ENCODE measurements at regions not wholly inside any gene's neighbourhood (a gene's known extent, or its start where the extent isn't known, plus 50 kb on each side); places are given as distances from the start of the nearest gene placed in this dataset.

DNA sequence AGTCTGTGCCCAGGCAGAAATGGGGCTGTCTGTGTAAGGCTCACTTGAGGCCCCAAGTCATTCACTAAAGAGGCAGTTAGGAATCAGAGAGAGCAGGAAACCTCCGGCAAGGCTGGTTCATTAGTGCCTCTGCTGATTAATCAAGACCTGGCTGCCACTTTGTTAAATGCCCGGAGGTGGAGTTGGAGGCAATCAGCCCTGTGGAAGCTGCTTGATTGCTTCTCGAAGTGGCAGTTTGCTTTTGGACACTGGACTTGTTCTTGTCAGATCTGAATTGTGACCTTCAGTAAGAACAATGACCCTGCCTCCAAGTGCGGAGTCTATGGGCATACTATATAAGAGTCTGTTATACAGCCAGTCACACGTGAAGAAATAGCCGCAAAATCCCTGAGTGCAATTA is 183.9 kb upstream of the LINC00305 start:
- DNase-seq: no peak
- Histone ChIP-seq H3K27me3 (ENCODE audit: insufficient read depth, low read length) (no peaks in the 10 kb centered on the region), H3K4me3 (ENCODE audit: low read length in 2 of 2) (no peak overlapping the region), H3K9me3 (ENCODE audit: control insufficient read depth in 1 of 2, low read length in 2 of 2) (peaks cover 0 to 4% of the 10 kb centered on the region in 2 donors), H3K4me1 (ENCODE audit: insufficient read depth, low read length) (no peaks in the 10 kb centered on the region), H3K27ac (ENCODE audit: low read depth, low read length) (no peak overlapping the region), H3K36me3 (ENCODE audit: insufficient read depth, low read length) (no peaks in the 10 kb centered on the region)
- no peak overlapping the region for H3K4me3 Mint-ChIP-seq
- H3K27me3 Mint-ChIP-seq: no peaks in the 10 kb centered on the region
- intact Hi-C loops (cut with micrococcal nuclease): no loop called here
- POLR2A ChIA-PET (ENCODE audit: partially characterized antibody): no interaction called here
- H3K4me1 Mint-ChIP-seq: no peaks in the 10 kb centered on the region
- no peaks in the 10 kb centered on the region for H3K36me3 Mint-ChIP-seq
- no peak overlapping the region for H3K27ac Mint-ChIP-seq
- CTCF ChIA-PET (ENCODE audit: partially characterized antibody): no interaction called here
- peaks cover 0 to 7% (median 3%) of the 10 kb centered on the region in 8 donors for H3K9me3 Mint-ChIP-seq

DNA sequence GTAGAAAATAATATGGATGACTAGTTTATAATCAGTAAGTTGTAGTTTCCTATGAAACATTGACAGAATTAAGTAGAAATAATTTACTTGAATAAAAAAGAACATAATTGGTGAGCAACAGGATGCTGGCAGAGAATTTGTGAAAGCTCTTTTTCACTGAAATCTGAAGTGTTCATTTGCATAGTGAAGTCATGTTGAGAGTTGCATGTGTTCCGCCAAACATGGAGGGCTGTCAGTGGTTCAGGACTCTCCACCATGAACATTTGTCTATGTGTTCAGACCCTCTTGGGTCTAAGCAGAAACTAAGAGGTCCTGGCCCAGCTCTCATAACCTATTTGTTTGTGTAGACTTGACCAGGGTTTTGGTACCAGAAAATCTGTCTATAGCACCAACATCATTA is 182.5 kb upstream of the LINC00305 start:
- POLR2A ChIA-PET (ENCODE audit: partially characterized antibody): no interaction called here
- intact Hi-C loops (cut with micrococcal nuclease): no loop called here
- Histone ChIP-seq H3K4me3 (ENCODE audit: low read length in 2 of 2) (no peak overlapping the region), H3K36me3 (ENCODE audit: insufficient read depth, low read length) (no peaks in the 10 kb centered on the region), H3K4me1 (ENCODE audit: insufficient read depth, low read length) (no peaks in the 10 kb centered on the region), H3K27ac (ENCODE audit: low read depth, low read length) (no peak overlapping the region), H3K9me3 (ENCODE audit: control insufficient read depth in 1 of 2, low read length in 2 of 2) (peaks cover 0 to 4% of the 10 kb centered on the region in 2 donors), H3K27me3 (ENCODE audit: insufficient read depth, low read length) (no peaks in the 10 kb centered on the region)
- no peaks in the 10 kb centered on the region for H3K36me3 Mint-ChIP-seq
- no peak overlapping the region for H3K4me3 Mint-ChIP-seq
- peaks cover 0 to 7% (median 3%) of the 10 kb centered on the region in 8 donors for H3K9me3 Mint-ChIP-seq
- CTCF ChIA-PET (ENCODE audit: partially characterized antibody): no interaction called here
- no peak for DNase-seq
- no peak overlapping the region for H3K27ac Mint-ChIP-seq
- no peaks in the 10 kb centered on the region for H3K4me1 Mint-ChIP-seq
- no peaks in the 10 kb centered on the region for H3K27me3 Mint-ChIP-seq

DNA sequence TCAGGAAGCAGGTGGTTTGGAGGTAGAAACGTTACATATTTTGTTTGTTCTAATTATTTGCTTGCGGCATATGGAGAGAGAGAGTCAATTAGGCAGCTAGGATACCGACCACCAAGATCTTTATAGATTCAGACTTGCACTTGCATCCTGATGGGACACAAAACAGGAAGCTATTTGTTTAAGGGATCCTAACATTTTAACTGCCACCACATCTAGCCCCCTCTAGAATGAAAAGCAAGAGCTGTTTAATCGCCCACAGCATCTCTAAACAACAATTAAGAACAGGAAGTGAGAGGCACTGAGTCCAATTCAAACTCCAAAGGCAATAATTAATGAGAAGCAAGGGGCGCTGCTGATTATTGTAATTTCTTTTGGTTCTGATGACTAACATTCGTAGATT is 182.0 kb upstream of the LINC00305 start:
- Histone ChIP-seq H3K9me3 (ENCODE audit: control insufficient read depth in 1 of 2, low read length in 2 of 2) (peaks cover 0 to 4% of the 10 kb centered on the region in 2 donors), H3K4me1 (ENCODE audit: insufficient read depth, low read length) (no peaks in the 10 kb centered on the region), H3K4me3 (ENCODE audit: low read length in 2 of 2) (no peak overlapping the region), H3K27me3 (ENCODE audit: insufficient read depth, low read length) (no peaks in the 10 kb centered on the region), H3K36me3 (ENCODE audit: insufficient read depth, low read length) (no peaks in the 10 kb centered on the region), H3K27ac (ENCODE audit: low read depth, low read length) (no peak overlapping the region)
- H3K9me3 Mint-ChIP-seq: peaks cover 0 to 7% (median 3%) of the 10 kb centered on the region in 8 donors
- DNase-seq: no peak
- H3K27ac Mint-ChIP-seq: no peak overlapping the region
- intact Hi-C loops (cut with micrococcal nuclease): no loop called here
- H3K27me3 Mint-ChIP-seq: no peaks in the 10 kb centered on the region
- CTCF ChIA-PET (ENCODE audit: partially characterized antibody): no interaction called here
- H3K4me1 Mint-ChIP-seq: no peaks in the 10 kb centered on the region
- POLR2A ChIA-PET (ENCODE audit: partially characterized antibody): no interaction called here
- no peaks in the 10 kb centered on the region for H3K36me3 Mint-ChIP-seq
- no peak overlapping the region for H3K4me3 Mint-ChIP-seq

DNA sequence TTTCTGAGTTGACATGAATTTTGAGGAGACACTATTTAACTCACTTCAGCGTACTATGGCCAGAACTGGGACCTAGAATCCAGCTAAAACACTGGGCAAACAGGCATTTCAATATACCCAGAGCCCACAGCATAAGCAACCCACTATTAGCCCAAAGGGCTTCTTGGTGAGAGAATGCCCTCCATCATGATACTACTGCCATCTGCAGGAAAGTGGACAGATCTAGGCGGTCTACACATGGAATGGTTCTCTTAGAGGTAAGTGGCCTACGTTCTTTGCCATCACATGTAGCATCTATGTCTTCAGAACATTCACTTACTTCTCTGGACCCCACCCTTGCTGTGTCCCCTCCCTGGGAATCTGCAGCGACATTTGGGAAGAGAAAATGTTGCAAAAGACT is 181.3 kb upstream of the LINC00305 start:
- no peak overlapping the region for H3K27ac ChIP-seq (ENCODE audit: low read depth, low read length)
- no peak for DNase-seq
- ChIA-PET POLR2A (ENCODE audit: partially characterized antibody) (no interaction called here), CTCF (ENCODE audit: partially characterized antibody) (no interaction called here)
- Mint-ChIP-seq H3K4me3 (no peak overlapping the region), H3K9me3 (peaks cover 0 to 7% (median 3%) of the 10 kb centered on the region in 8 donors), H3K36me3 (no peaks in the 10 kb centered on the region), H3K27me3 (no peaks in the 10 kb centered on the region), H3K4me1 (no peaks in the 10 kb centered on the region), H3K27ac (no peak overlapping the region)
- no peak overlapping the region for H3K4me3 ChIP-seq (ENCODE audit: low read length in 2 of 2)
- peaks cover 0 to 4% of the 10 kb centered on the region in 2 donors for H3K9me3 ChIP-seq (ENCODE audit: control insufficient read depth in 1 of 2, low read length in 2 of 2)
- no peaks in the 10 kb centered on the region for H3K4me1 ChIP-seq (ENCODE audit: insufficient read depth, low read length)
- no peaks in the 10 kb centered on the region for H3K36me3 ChIP-seq (ENCODE audit: insufficient read depth, low read length)
- intact Hi-C loops (cut with micrococcal nuclease): no loop called here
- H3K27me3 ChIP-seq (ENCODE audit: insufficient read depth, low read length): no peaks in the 10 kb centered on the region

DNA sequence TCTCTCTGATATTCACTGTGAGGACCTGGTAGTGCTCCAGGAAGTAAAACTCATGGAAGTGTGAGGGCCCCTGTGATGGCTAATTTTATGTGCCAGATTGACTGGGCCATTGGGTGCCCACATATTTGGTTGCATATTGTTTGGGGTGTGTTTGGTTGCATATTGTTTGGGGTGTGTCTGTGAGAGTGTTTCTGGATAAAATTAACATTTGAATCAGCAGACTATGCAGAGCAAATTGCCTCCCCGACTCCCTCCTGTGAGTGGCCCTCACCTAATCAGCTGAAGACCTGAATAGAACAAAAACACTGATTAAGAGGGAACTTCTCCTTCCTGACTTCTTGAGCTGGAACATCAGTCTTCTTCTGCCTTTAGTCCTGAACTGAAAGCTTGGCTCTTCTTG is 173.3 kb upstream of the LINC00305 start:
- H3K4me1 Mint-ChIP-seq: no peaks in the 10 kb centered on the region
- H3K4me3 Mint-ChIP-seq: no peak overlapping the region
- POLR2A ChIA-PET (ENCODE audit: partially characterized antibody): no interaction called here
- Histone ChIP-seq H3K4me1 (ENCODE audit: insufficient read depth, low read length) (no peaks in the 10 kb centered on the region), H3K36me3 (ENCODE audit: insufficient read depth, low read length) (no peaks in the 10 kb centered on the region), H3K4me3 (ENCODE audit: low read length in 2 of 2) (no peak overlapping the region), H3K27me3 (ENCODE audit: insufficient read depth, low read length) (no peaks in the 10 kb centered on the region), H3K27ac (ENCODE audit: low read depth, low read length) (no peak overlapping the region), H3K9me3 (ENCODE audit: control insufficient read depth in 1 of 2, low read length in 2 of 2) (no peaks in the 10 kb centered on the region)
- no peak overlapping the region for H3K27ac Mint-ChIP-seq
- CTCF ChIA-PET (ENCODE audit: partially characterized antibody): no interaction called here
- H3K27me3 Mint-ChIP-seq: no peaks in the 10 kb centered on the region
- intact Hi-C loops (cut with micrococcal nuclease): no loop called here
- peaks cover 0 to 14% (median 6%) of the 10 kb centered on the region in 8 donors for H3K9me3 Mint-ChIP-seq
- no peaks in the 10 kb centered on the region for H3K36me3 Mint-ChIP-seq
- no peak for DNase-seq

DNA sequence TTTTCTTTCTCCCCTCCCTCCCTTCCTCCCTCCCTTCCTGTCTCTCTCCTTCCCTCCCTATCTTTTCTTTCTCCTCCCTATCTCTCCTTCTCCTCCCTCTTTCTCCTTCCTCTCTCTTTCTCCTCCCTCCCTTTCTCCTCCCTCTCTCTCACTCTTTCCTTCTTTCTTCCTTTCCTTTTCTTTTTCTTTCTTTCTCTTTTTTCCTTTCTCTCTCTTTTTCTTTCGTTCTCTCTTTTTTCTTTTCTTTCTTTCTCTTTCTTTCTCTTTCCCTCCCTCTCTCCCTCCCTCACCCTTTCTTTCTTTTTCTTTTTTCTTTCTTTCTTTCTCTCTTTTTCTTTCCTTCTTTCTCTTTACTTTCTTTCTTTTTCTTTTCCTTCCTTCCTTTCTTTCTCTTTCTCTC is 169.7 kb upstream of the LINC00305 start:
- ChIA-PET CTCF (ENCODE audit: partially characterized antibody) (no interaction called here), POLR2A (ENCODE audit: partially characterized antibody) (no interaction called here)
- Histone ChIP-seq H3K27me3 (ENCODE audit: insufficient read depth, low read length) (no peaks in the 10 kb centered on the region), H3K4me3 (ENCODE audit: low read length in 2 of 2) (no peak overlapping the region), H3K27ac (ENCODE audit: low read depth, low read length) (no peak overlapping the region), H3K36me3 (ENCODE audit: insufficient read depth, low read length) (no peaks in the 10 kb centered on the region), H3K9me3 (ENCODE audit: control insufficient read depth in 1 of 2, low read length in 2 of 2) (no peaks in the 10 kb centered on the region), H3K4me1 (ENCODE audit: insufficient read depth, low read length) (no peaks in the 10 kb centered on the region)
- no peaks in the 10 kb centered on the region for H3K4me1 Mint-ChIP-seq
- intact Hi-C loops (cut with micrococcal nuclease): no loop called here
- H3K36me3 Mint-ChIP-seq: no peaks in the 10 kb centered on the region
- H3K27ac Mint-ChIP-seq: no peak overlapping the region
- H3K9me3 Mint-ChIP-seq: peaks cover 0 to 19% (median 9%) of the 10 kb centered on the region in 8 donors
- no peaks in the 10 kb centered on the region for H3K27me3 Mint-ChIP-seq
- H3K4me3 Mint-ChIP-seq: no peak overlapping the region
- DNase-seq: no peak

DNA sequence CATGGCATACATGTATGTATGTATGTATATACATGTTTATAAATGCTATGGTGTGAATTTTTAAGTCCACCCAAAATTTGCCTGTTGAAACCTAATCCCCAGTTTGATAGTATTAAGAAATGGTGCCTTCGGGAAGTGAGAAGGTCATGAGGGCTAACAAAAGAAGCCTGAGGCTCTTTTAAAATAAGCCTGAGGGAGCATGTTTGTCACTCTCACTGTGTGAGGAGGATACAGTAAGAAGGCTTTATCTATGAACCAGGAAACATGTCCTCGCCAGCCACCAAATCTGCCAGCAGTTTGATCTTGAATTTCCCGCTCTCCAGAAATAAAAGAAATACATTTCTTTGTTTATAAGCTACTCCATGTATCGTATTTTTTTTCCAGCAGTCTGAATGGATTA is 163.0 kb upstream of the LINC00305 start:
- H3K27me3 ChIP-seq (ENCODE audit: insufficient read depth, low read length): no peaks in the 10 kb centered on the region
- Mint-ChIP-seq H3K36me3 (no peaks in the 10 kb centered on the region), H3K27me3 (no peaks in the 10 kb centered on the region), H3K27ac (no peak overlapping the region), H3K9me3 (peaks cover 0 to 9% (median 1%) of the 10 kb centered on the region in 8 donors), H3K4me1 (no peaks in the 10 kb centered on the region), H3K4me3 (no peak overlapping the region)
- intact Hi-C loops (cut with micrococcal nuclease): no loop called here
- POLR2A ChIA-PET (ENCODE audit: partially characterized antibody): no interaction called here
- H3K4me3 ChIP-seq (ENCODE audit: low read length in 2 of 2): no peak overlapping the region
- H3K4me1 ChIP-seq (ENCODE audit: insufficient read depth, low read length): no peaks in the 10 kb centered on the region
- no peaks in the 10 kb centered on the region for H3K9me3 ChIP-seq (ENCODE audit: control insufficient read depth in 1 of 2, low read length in 2 of 2)
- no peak for DNase-seq
- no peak overlapping the region for H3K27ac ChIP-seq (ENCODE audit: low read depth, low read length)
- CTCF ChIA-PET (ENCODE audit: partially characterized antibody): no interaction called here
- no peaks in the 10 kb centered on the region for H3K36me3 ChIP-seq (ENCODE audit: insufficient read depth, low read length)

DNA sequence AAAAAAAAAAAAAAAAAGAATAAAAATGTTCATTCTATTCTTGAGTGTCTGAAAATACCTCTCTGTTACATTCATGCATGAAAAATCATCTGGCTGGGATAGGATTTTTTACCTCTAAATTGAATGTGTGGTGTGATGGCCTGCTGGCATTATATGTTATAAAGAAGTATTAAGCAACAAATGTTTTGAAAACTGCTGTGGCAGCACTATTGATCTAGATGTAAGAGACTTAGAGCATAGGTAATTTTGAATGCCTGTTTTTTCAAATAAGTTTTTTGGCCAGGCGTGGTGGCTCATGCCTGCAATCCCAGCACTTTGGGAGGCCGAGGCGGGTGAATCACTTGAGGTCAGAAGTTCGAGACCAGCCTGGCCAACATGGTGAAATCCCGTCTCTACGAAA is 147.0 kb upstream of the LINC00305 start:
- intact Hi-C loops (cut with micrococcal nuclease): no loop called here
- H3K27me3 Mint-ChIP-seq: no peaks in the 10 kb centered on the region
- CTCF ChIA-PET (ENCODE audit: partially characterized antibody): no interaction called here

More for the DNA sequence above, 147.0 kb upstream of the LINC00305 start:
- Mint-ChIP-seq H3K36me3 (no peaks in the 10 kb centered on the region), H3K4me1 (no peaks in the 10 kb centered on the region), H3K4me3 (no peak overlapping the region), H3K27ac (no peak overlapping the region), H3K9me3 (peaks cover 0 to 6% (median under 1%) of the 10 kb centered on the region in 8 donors)
- Histone ChIP-seq H3K27me3 (ENCODE audit: insufficient read depth, low read length) (no peaks in the 10 kb centered on the region), H3K4me3 (ENCODE audit: low read length in 2 of 2) (no peak overlapping the region), H3K36me3 (ENCODE audit: insufficient read depth, low read length) (no peaks in the 10 kb centered on the region), H3K4me1 (ENCODE audit: insufficient read depth, low read length) (no peaks in the 10 kb centered on the region), H3K9me3 (ENCODE audit: control insufficient read depth in 1 of 2, low read length in 2 of 2) (no peaks in the 10 kb centered on the region), H3K27ac (ENCODE audit: low read depth, low read length) (no peak overlapping the region)
- POLR2A ChIA-PET (ENCODE audit: partially characterized antibody): no interaction called here
- DNase-seq: no peak
